HG03025 (cell line): ENCODE measurements at regions not wholly inside any gene's neighbourhood (a gene's known extent, or its start where the extent isn't known, plus 50 kb on each side); places are given as distances from the start of the nearest gene placed in this dataset.

Experiments
- ATAC-seq: cut with Tn5 transposase; IDR thresholded peaks from one replicate; pipeline ENCODE4 v1.9.1; 2021; ENCODE audit warnings: mild to moderate bottlenecking, moderate library complexity; ENCODE audit not compliant: unreplicated experiment, low FRiP score

GRCh38 chr13:70714993-70715392, 606.7 kb upstream of the KLHL1 start:
- ATAC-seq: no peak

GRCh38 chr13:70708775-70709174, 600.5 kb upstream of the KLHL1 start:
- ATAC-seq: no peak

DNA sequence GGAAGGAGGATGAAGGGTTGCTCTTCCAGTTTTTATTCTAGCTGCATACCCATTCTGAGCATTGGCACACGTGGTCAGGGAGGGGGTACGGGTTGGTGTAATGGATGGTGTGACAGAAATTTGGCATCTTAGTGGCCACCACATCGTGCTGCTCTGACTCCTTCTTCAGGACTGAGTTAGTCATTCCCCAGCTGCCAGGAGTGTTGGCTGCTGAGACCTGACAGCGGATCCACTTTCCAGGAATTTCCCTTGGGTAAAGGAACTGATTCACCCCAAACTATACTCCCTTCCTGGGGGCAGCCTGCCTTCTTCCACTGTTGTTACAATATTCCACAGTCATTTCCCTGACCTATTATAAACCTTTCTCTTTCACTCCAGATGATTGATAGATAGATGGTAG, 595.5 kb upstream of the KLHL1 start:
- ATAC-seq: no peak

- no peak for ATAC-seq
Measured at GRCh38 chr13:70694996-70695715, 586.9 kb upstream of the KLHL1 start.

GRCh38 chr13:70668983-70669382, 560.7 kb upstream of the KLHL1 start:
- no peak for ATAC-seq

- no peak for ATAC-seq
Measured at GRCh38 chr13:70668293-70668692, 560.0 kb upstream of the KLHL1 start.

DNA sequence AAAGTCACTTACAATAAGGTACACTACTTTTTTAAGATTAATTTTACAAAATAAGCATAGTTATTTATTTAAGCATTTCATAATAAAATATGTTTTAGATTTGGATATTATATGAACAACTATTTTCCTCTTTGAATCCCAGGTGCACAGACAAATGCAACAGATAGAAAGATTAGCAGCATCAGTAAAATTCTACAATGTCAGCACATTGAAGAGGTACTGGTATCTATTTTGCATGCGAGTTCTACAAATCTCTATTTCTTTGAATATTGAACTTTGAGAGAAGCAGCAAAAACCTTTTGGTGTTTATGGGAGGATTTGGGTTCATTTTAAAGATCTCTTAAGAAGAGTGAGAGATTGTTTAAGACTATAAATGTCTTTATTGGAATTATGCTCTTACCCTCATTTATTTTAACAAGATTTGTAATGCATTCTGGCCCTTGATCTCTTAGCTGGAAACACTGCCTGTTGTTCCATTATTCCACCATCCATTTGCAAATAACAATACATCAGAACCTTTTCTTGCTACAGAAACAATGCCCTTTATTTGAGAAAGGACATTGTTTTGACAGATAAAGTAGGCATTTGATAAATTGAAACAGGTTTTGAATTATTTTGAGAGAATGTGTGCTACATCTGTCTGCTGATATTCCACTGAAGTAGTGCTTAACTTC, 558.8 kb upstream of the KLHL1 start:
- ATAC-seq: no peak

- no peak for ATAC-seq
Measured at GRCh38 chr13:70662231-70662940, 554.1 kb upstream of the KLHL1 start.

DNA sequence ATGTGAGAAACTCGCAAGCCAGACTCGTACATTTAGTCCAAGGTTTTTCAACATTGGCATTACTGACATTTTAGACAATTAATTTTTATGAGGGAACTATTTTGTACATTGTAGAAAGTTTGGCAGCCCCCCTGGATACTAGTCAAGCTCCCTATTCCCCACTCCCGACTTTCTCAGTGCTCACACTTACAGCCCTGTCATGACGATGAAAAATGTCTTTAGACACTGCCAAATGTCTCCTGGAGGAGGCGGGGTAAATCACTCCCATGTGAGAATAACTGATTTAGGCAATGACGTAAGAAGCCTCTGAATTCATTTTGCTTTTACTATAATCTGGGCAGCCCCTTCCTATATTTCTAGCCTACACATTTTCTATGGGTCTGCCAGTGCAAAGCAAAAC, 535.8 kb upstream of the KLHL1 start:
- ATAC-seq: no peak

DNA sequence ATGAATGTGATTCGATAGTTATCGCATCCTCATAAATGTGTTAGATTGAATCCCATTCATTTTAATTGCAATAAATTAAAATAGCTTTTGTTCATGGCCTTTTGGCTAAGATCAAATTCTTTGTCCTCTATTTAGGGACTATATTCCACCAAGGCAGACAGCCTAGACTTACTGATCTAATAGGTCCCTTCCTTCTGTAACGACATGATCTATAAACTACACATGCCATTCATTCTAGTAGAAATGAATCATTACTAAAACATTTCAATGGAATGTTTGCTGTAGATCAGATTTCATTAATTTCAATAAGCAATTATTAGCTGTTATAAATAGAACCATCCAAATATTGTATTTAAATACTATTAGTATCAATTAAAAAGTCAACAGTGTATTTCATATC, 526.6 kb upstream of the KLHL1 start:
- ATAC-seq: no peak

DNA sequence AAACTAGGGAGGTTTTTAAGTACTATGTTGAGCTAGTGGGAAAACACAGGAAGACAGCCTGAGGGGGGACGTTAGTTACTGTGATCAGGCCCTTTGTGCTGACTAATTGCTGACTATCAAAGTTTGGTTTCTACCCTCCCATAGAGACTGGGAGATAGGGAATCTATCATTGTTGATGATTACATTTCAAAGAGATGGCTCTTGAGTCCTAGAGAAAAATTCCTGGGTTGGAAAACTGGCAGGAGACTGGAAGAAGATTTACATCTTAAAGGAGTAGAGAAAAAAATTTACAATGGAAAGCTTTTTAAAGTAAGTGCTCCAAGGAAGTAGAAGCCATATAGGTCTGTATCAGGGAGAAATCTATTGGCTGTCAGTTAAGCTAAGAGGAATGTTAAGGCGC, 522.0 kb upstream of the KLHL1 start:
- ATAC-seq: no peak

DNA sequence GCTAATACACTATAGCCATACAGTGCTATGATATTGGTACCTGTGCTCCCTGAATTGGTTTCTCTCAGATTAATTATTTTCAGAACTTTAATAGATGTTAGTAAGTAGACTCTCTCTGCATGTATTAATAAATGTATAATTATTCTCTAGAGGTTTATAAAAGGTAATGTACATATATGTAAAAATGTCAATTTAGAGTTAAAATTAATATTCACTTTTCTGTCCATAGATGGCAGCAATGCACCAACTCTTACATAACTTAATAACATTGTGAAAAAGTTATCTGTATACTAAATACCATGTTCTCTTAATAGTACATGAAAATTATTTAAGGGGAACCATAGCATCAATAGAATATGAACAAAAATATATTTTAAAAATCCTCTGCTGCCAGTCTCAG, 515.0 kb upstream of the KLHL1 start:
- no peak for ATAC-seq

- no peak for ATAC-seq
Measured at GRCh38 chr13:70622796-70623195, 514.5 kb upstream of the KLHL1 start.

GRCh38 chr13:70619936-70620335, 511.7 kb upstream of the KLHL1 start:
- no peak for ATAC-seq

- no peak for ATAC-seq
Measured at GRCh38 chr13:70616847-70617246, 508.6 kb upstream of the KLHL1 start.

- ATAC-seq: no peak
Measured at GRCh38 chr13:70613295-70613694, 505.0 kb upstream of the KLHL1 start.

GRCh38 chr13:70612881-70613280, 504.6 kb upstream of the KLHL1 start:
- ATAC-seq: no peak

GRCh38 chr13:70604448-70604847, 496.2 kb upstream of the KLHL1 start:
- ATAC-seq: no peak

DNA sequence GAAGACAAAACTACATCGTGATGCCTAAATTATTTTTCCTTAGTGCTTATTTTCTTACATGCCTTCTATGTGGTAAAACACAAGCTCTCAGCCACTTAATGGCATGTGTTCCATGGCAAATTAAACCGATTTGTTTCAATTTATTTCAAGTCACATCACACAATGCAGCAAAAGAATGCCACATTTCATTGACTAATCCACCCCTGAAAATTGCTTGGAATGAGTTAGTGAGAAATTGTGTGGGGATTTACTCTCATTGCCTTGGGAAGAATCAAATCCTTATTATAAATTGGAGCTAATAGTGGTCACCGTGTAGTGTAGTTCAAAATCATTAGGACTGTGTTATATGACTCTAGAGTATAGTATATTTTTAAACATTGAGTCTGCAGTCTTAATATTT, 485.5 kb upstream of the KLHL1 start:
- no peak for ATAC-seq

DNA sequence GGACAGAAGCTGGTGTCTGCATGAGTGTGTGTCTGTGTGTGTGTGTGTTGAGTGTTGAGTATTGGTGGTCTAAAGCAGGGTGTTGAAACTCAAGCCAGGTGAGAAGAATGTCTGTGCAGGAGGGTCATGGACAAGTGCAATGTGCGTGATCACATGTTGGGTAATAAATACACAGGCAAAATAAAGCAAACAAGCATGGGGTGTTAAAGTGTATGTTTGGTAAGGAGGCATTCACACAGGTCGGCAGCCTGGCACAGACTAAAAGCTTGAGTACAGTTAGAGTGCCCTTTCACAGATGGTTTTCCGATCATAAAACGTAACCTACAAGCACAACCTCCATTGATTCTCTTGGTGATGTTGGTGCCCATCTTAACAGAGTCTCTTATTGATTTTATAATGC, 476.9 kb upstream of the KLHL1 start:
- ATAC-seq: no peak

DNA sequence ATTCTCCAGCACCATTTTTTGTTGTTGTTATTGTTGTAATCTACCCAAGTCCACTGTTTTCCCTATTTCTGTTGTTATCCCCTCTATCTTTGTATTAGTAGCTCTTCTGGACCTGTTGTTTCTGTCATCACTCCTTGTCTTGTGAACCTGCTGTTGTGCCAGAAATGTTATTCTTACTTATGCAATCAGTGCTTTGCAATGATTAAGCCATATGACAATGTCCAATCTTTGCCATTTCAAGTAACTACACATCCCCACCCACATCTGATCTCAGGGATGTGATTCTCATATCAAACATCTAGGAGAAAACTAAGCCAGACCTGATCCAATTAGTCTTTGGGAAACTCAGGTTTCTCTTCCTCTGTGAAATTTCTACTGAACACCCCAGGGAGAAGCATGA, 472.6 kb upstream of the KLHL1 start:
- ATAC-seq: no peak

GRCh38 chr13:70579941-70580340, 471.7 kb upstream of the KLHL1 start:
- ATAC-seq: no peak
